Dendritic cell treated with granulocyte-macrophage colony-stimulating factor and Interleukin-4, amounts not matched to agents 40 ng/mL and 50 ng/mL, for 4 days (primary cell): ENCODE measurements at regions not wholly inside any gene's neighbourhood (a gene's known extent, or its start where the extent isn't known, plus 50 kb on each side); places are given as distances from the start of the nearest gene placed in this dataset.

Source experiments
- H3K27ac Mint-ChIP-seq: one replicate; pipeline ENCODE4 v1.8.0; 2022; ENCODE audit warnings: mild to moderate bottlenecking, mixed read lengths
- H3K27me3 Mint-ChIP-seq: one replicate; pipeline ENCODE4 v1.8.0; 2022; ENCODE audit warnings: mild to moderate bottlenecking, mixed read lengths
- H3K36me3 Mint-ChIP-seq: one replicate; pipeline ENCODE4 v1.8.0; 2022; ENCODE audit warnings: low read depth, mixed read lengths
- H3K4me1 Mint-ChIP-seq: one replicate; pipeline ENCODE4 v1.8.0; 2022; ENCODE audit warnings: low read depth, mixed read lengths
- H3K4me3 Mint-ChIP-seq: one replicate; pipeline ENCODE4 v1.8.0; 2022; ENCODE audit warnings: mild to moderate bottlenecking, moderate library complexity, mixed read lengths
- H3K9me3 Mint-ChIP-seq: one replicate; pipeline ENCODE4 v1.8.0; 2022; ENCODE audit warnings: mixed read lengths
- intact Hi-C: fragments of 100-400 bp; cut with micrococcal nuclease; formaldehyde crosslinking; loops from one replicate; pipeline ENCODE4 v1.15.0; 2022

- no peaks in the 10 kb centered on the region for H3K36me3 Mint-ChIP-seq
- H3K27me3 Mint-ChIP-seq = peaks cover 1% of the 10 kb centered on the region
- no peaks in the 10 kb centered on the region for H3K9me3 Mint-ChIP-seq
- intact Hi-C loops = loop anchor here (10.0 kb wide), 1 partner anchor 134 kb away; the partner anchor contains the start of gene MED13L
- H3K4me3 Mint-ChIP-seq = no peak overlapping the region
- no peak overlapping the region for H3K27ac Mint-ChIP-seq
- H3K4me1 Mint-ChIP-seq = peaks cover 38% of the 10 kb centered on the region
Measured at GRCh38 chr12:116408489-116409250, 131.2 kb upstream of the MED13L start.

- intact Hi-C loops = no loop called here
- no peak overlapping the region for H3K4me3 Mint-ChIP-seq
- H3K27me3 Mint-ChIP-seq = peaks cover 1% of the 10 kb centered on the region
- H3K9me3 Mint-ChIP-seq = no peaks in the 10 kb centered on the region
- no peaks in the 10 kb centered on the region for H3K36me3 Mint-ChIP-seq
- H3K4me1 Mint-ChIP-seq = peaks cover 21% of the 10 kb centered on the region
- no peak overlapping the region for H3K27ac Mint-ChIP-seq
Measured at GRCh38 chr12:116411977-116412376, 134.5 kb upstream of the MED13L start.

- intact Hi-C loops = no loop called here
- Mint-ChIP-seq H3K27ac (no peak overlapping the region), H3K4me1 (peaks cover 9% of the 10 kb centered on the region), H3K9me3 (no peaks in the 10 kb centered on the region), H3K36me3 (no peaks in the 10 kb centered on the region), H3K4me3 (no peak overlapping the region), H3K27me3 (no peaks in the 10 kb centered on the region)
Measured at GRCh38 chr12:116414891-116415290, 137.4 kb upstream of the MED13L start.

- no peaks in the 10 kb centered on the region for H3K36me3 Mint-ChIP-seq
- H3K9me3 Mint-ChIP-seq = no peaks in the 10 kb centered on the region
- no peak overlapping the region for H3K4me3 Mint-ChIP-seq
- H3K4me1 Mint-ChIP-seq = peaks cover 6% of the 10 kb centered on the region
- H3K27ac Mint-ChIP-seq = no peak overlapping the region
- intact Hi-C loops = no loop called here
- H3K27me3 Mint-ChIP-seq = peaks cover 3% of the 10 kb centered on the region
Measured at GRCh38 chr12:116415408-116416108, 138.1 kb upstream of the MED13L start.

GRCh38 chr12:116416166-116416565 is 138.7 kb upstream of the MED13L start:
- Mint-ChIP-seq H3K4me3 (no peak overlapping the region), H3K27ac (no peak overlapping the region), H3K4me1 (peaks cover under 1% of the 10 kb centered on the region), H3K36me3 (no peaks in the 10 kb centered on the region), H3K27me3 (peaks cover 3% of the 10 kb centered on the region), H3K9me3 (no peaks in the 10 kb centered on the region)
- intact Hi-C loops = no loop called here

- H3K36me3 Mint-ChIP-seq = no peaks in the 10 kb centered on the region
- H3K27me3 Mint-ChIP-seq = peaks cover 3% of the 10 kb centered on the region
- H3K9me3 Mint-ChIP-seq = peaks cover 10% of the 10 kb centered on the region
- H3K4me3 Mint-ChIP-seq = no peak overlapping the region
- H3K4me1 Mint-ChIP-seq = no peaks in the 10 kb centered on the region
- intact Hi-C loops = no loop called here
- H3K27ac Mint-ChIP-seq = no peak overlapping the region
Measured at GRCh38 chr12:116418551-116418950, 140.6 kb upstream of the MAP1LC3B2 start.

GRCh38 chr12:116420227-116420880 is 138.8 kb upstream of the MAP1LC3B2 start:
- peaks cover 10% of the 10 kb centered on the region for H3K9me3 Mint-ChIP-seq
- H3K36me3 Mint-ChIP-seq = no peaks in the 10 kb centered on the region
- peaks cover 3% of the 10 kb centered on the region for H3K27me3 Mint-ChIP-seq
- no peaks in the 10 kb centered on the region for H3K4me1 Mint-ChIP-seq
- H3K4me3 Mint-ChIP-seq = no peak overlapping the region
- H3K27ac Mint-ChIP-seq = no peak overlapping the region
- intact Hi-C loops = no loop called here

GRCh38 chr12:116421785-116422538 is 137.2 kb upstream of the MAP1LC3B2 start:
- Mint-ChIP-seq H3K4me3 (no peak overlapping the region), H3K27me3 (peaks cover 3% of the 10 kb centered on the region), H3K9me3 (peaks cover 10% of the 10 kb centered on the region), H3K27ac (no peak overlapping the region), H3K4me1 (no peaks in the 10 kb centered on the region), H3K36me3 (no peaks in the 10 kb centered on the region)
- intact Hi-C loops = no loop called here

GRCh38 chr12:116423094-116423493 is 136.1 kb upstream of the MAP1LC3B2 start:
- intact Hi-C loops = no loop called here
- H3K27ac Mint-ChIP-seq = no peak overlapping the region
- H3K4me3 Mint-ChIP-seq = no peak overlapping the region
- peaks cover 10% of the 10 kb centered on the region for H3K9me3 Mint-ChIP-seq
- H3K27me3 Mint-ChIP-seq = peaks cover 3% of the 10 kb centered on the region
- H3K4me1 Mint-ChIP-seq = no peaks in the 10 kb centered on the region
- H3K36me3 Mint-ChIP-seq = no peaks in the 10 kb centered on the region

GRCh38 chr12:116425256-116426193 is 133.7 kb upstream of the MAP1LC3B2 start:
- intact Hi-C loops = no loop called here
- Mint-ChIP-seq H3K4me1 (no peaks in the 10 kb centered on the region), H3K9me3 (peaks cover 10% of the 10 kb centered on the region), H3K27ac (no peak overlapping the region), H3K4me3 (no peak overlapping the region), H3K27me3 (no peaks in the 10 kb centered on the region), H3K36me3 (no peaks in the 10 kb centered on the region)

GRCh38 chr12:116426391-116427136 is 132.6 kb upstream of the MAP1LC3B2 start:
- H3K36me3 Mint-ChIP-seq = no peaks in the 10 kb centered on the region
- intact Hi-C loops = no loop called here
- H3K9me3 Mint-ChIP-seq = peaks cover 7% of the 10 kb centered on the region
- H3K27me3 Mint-ChIP-seq = no peaks in the 10 kb centered on the region
- H3K27ac Mint-ChIP-seq = no peak overlapping the region
- no peak overlapping the region for H3K4me3 Mint-ChIP-seq
- no peaks in the 10 kb centered on the region for H3K4me1 Mint-ChIP-seq

GRCh38 chr12:116427200-116427930 is 131.8 kb upstream of the MAP1LC3B2 start:
- H3K4me3 Mint-ChIP-seq = no peak overlapping the region
- H3K9me3 Mint-ChIP-seq = no peaks in the 10 kb centered on the region
- H3K27me3 Mint-ChIP-seq = no peaks in the 10 kb centered on the region
- intact Hi-C loops = no loop called here
- no peaks in the 10 kb centered on the region for H3K36me3 Mint-ChIP-seq
- H3K27ac Mint-ChIP-seq = no peak overlapping the region
- H3K4me1 Mint-ChIP-seq = no peaks in the 10 kb centered on the region
